WTC11 (cell line): ENCODE measurements at regions not wholly inside any gene's neighbourhood (a gene's known extent, or its start where the extent isn't known, plus 50 kb on each side); places are given as distances from the start of the nearest gene placed in this dataset.
"Not testable (repeated sequence)": the region's sequence is repeated elsewhere in the genome, so short reads cannot be mapped to it uniquely, and the experiment has no call there.

Source experiments
- ARID4B ChIP-seq: sonication (generic); formaldehyde crosslinking; IDR thresholded peaks from 2 replicates; pipeline ENCODE4 v1.8.0; 2023; ENCODE audit warnings: missing genetic modification reagents, mild to moderate bottlenecking, borderline replicate concordance
- ATF3 ChIP-seq: sonication (generic); formaldehyde crosslinking; conservative IDR thresholded peaks from 2 replicates; pipeline ENCODE4 v1.8.1; 2022; ENCODE audit warnings: mild to moderate bottlenecking, missing genetic modification reagents
- CBFB ChIP-seq: sonication (generic); formaldehyde crosslinking; IDR thresholded peaks from 2 replicates; pipeline ENCODE4 v1.8.1; 2022; ENCODE audit warnings: mild to moderate bottlenecking, low read depth, missing genetic modification reagents
- CDX4 ChIP-seq: fragments of 250-450 bp; sonication (Bioruptor Pico); IDR thresholded peaks from 2 replicates; pipeline ENCODE4 v1.9.0; 2021; ENCODE audit warnings: moderate library complexity, mild to moderate bottlenecking, inconsistent platforms, borderline replicate concordance
- CTCF ChIP-seq: fragments of 200-600 bp; IDR thresholded peaks from 2 replicates; pipeline ENCODE4 v1.8.0; 2022; ENCODE audit warnings: antibody characterized with exemption
- FOXP1 ChIP-seq: sonication (generic); formaldehyde crosslinking; IDR thresholded peaks from 2 replicates; pipeline ENCODE4 v1.8.0; 2022; ENCODE audit warnings: missing genetic modification reagents, mild to moderate bottlenecking, moderate library complexity, borderline replicate concordance
- JUN ChIP-seq: sonication (generic); formaldehyde crosslinking; IDR thresholded peaks from 2 replicates; pipeline ENCODE4 v1.8.0; 2023; ENCODE audit warnings: mild to moderate bottlenecking, missing genetic modification reagents
- SP1 ChIP-seq: sonication (generic); formaldehyde crosslinking; conservative IDR thresholded peaks from 2 replicates; pipeline ENCODE4 v1.8.1; 2022; ENCODE audit warnings: missing genetic modification reagents
- USF1 ChIP-seq: sonication (generic); formaldehyde crosslinking; IDR thresholded peaks from 2 replicates; pipeline ENCODE4 v1.8.0; 2022; ENCODE audit warnings: mild to moderate bottlenecking, missing genetic modification reagents
- USF2 ChIP-seq: sonication (generic); formaldehyde crosslinking; IDR thresholded peaks from 2 replicates; pipeline ENCODE4 v1.8.1; 2023; ENCODE audit warnings: mild to moderate bottlenecking, missing genetic modification reagents, moderate library complexity
- ZBTB21 ChIP-seq: sonication (generic); formaldehyde crosslinking; IDR thresholded peaks from 2 replicates; pipeline ENCODE4 v1.8.1; 2023; ENCODE audit warnings: mild to moderate bottlenecking, missing genetic modification reagents, borderline replicate concordance
- ZNF317 ChIP-seq: sonication (generic); formaldehyde crosslinking; IDR thresholded peaks from 2 replicates; pipeline ENCODE4 v1.8.1; 2023; ENCODE audit warnings: low read depth, mild to moderate bottlenecking, moderate library complexity, missing genetic modification reagents, borderline replicate concordance
- ZNF416 ChIP-seq: fragments of 250-450 bp; sonication (Bioruptor Pico); IDR thresholded peaks from 2 replicates; pipeline ENCODE4 v1.9.0; 2021; ENCODE audit warnings: mild to moderate bottlenecking, inconsistent platforms

GRCh38 chr1:143498059-143498749 is 473.6 kb downstream of the FAM72C start:
- not testable (repeated sequence) for TF ChIP-seq CTCF; FOXP1 (CRISPR knock-in tag); SP1; ZBTB21 (CRISPR knock-in tag); ZNF416; JUN (CRISPR knock-in tag); CDX4 (CRISPR knock-in tag); USF2 (CRISPR knock-in tag); ZNF317 (CRISPR knock-in tag); CBFB; USF1 (CRISPR knock-in tag); ARID4B (CRISPR knock-in tag); ATF3 (CRISPR knock-in tag)
